ENCODE measurements at regions not wholly inside any gene's neighbourhood (a gene's known extent, or its start where the extent isn't known, plus 50 kb on each side); places are given as distances from the start of the nearest gene placed in this dataset.

- DNase-seq (ENCODE audit: low read depth in 2 of 2), result no peak
Observed at GRCh38 chr21:24895885-24896734, 711.2 kb downstream of the MRPL39 start.

GRCh38 chr21:24894324-24894723 lies 713.0 kb downstream of the MRPL39 start:
- no peak for DNase-seq (ENCODE audit: low read depth in 2 of 2)

- DNase-seq (ENCODE audit: low read depth in 2 of 2), result no peak
Observed at GRCh38 chr21:24890021-24890420, 717.3 kb downstream of the MRPL39 start.

- no peak for DNase-seq (ENCODE audit: low read depth in 2 of 2)
Observed at GRCh38 chr21:24881506-24881905, 725.8 kb downstream of the MRPL39 start.

- no peak for DNase-seq (ENCODE audit: low read depth in 2 of 2)
Observed at GRCh38 chr21:24870633-24871032, 736.6 kb downstream of the MRPL39 start.

- DNase-seq (ENCODE audit: low read depth in 2 of 2), result no peak
Observed at GRCh38 chr21:24869862-24870261, 737.4 kb downstream of the MRPL39 start.

- DNase-seq (ENCODE audit: low read depth in 2 of 2), result no peak
Observed at GRCh38 chr21:24868117-24868516, 739.2 kb downstream of the MRPL39 start.

- DNase-seq (ENCODE audit: low read depth in 2 of 2), result no peak
Observed at GRCh38 chr21:24861471-24861870, 745.8 kb downstream of the MRPL39 start.

- DNase-seq (ENCODE audit: low read depth in 2 of 2), result no peak
Observed at GRCh38 chr21:24856326-24856725, 751.0 kb downstream of the MRPL39 start.

GRCh38 chr21:24852610-24853195 lies 754.6 kb downstream of the MRPL39 start:
- DNase-seq (ENCODE audit: low read depth in 2 of 2), result no peak

- no peak for DNase-seq (ENCODE audit: low read depth in 2 of 2)
Observed at GRCh38 chr21:24850121-24850520, 757.2 kb downstream of the MRPL39 start.

GRCh38 chr21:24844671-24845070 lies 762.6 kb downstream of the MRPL39 start:
- DNase-seq (ENCODE audit: low read depth in 2 of 2), result no peak

GRCh38 chr21:24840287-24840686 lies 767.0 kb downstream of the MRPL39 start:
- DNase-seq (ENCODE audit: low read depth in 2 of 2), result no peak

GRCh38 chr21:24832961-24833360 lies 774.3 kb downstream of the MRPL39 start:
- DNase-seq (ENCODE audit: low read depth in 2 of 2), result no peak

GRCh38 chr21:24829397-24829796 lies 777.9 kb downstream of the MRPL39 start:
- DNase-seq (ENCODE audit: low read depth in 2 of 2), result no peak

GRCh38 chr21:24826822-24827221 lies 780.5 kb downstream of the MRPL39 start:
- DNase-seq (ENCODE audit: low read depth in 2 of 2), result no peak

- DNase-seq (ENCODE audit: low read depth in 2 of 2), result no peak
Observed at GRCh38 chr21:24825348-24825747, 781.9 kb downstream of the MRPL39 start.

- no peak for DNase-seq (ENCODE audit: low read depth in 2 of 2)
Observed at GRCh38 chr21:24824209-24824608, 783.1 kb downstream of the MRPL39 start.

- no peak for DNase-seq (ENCODE audit: low read depth in 2 of 2)
Observed at GRCh38 chr21:24823247-24823646, 784.0 kb downstream of the MRPL39 start.

- no peak for DNase-seq (ENCODE audit: low read depth in 2 of 2)
Observed at GRCh38 chr21:24785033-24785432, 822.2 kb downstream of the MRPL39 start.

- DNase-seq (ENCODE audit: low read depth in 2 of 2), result no peak
Observed at GRCh38 chr21:24781146-24781545, 826.1 kb downstream of the MRPL39 start.

- DNase-seq (ENCODE audit: low read depth in 2 of 2), result no peak
Observed at GRCh38 chr21:24759348-24760075, 847.8 kb downstream of the MRPL39 start.

- no peak for DNase-seq (ENCODE audit: low read depth in 2 of 2)
Observed at GRCh38 chr21:24738063-24738462, 869.2 kb downstream of the MRPL39 start.
